NCI-H526 treated with DMSO at 0.1 percent for 48 hours (cell line): ENCODE measurements at regions not wholly inside any gene's neighbourhood (a gene's known extent, or its start where the extent isn't known, plus 50 kb on each side); places are given as distances from the start of the nearest gene placed in this dataset.
"Not testable (repeated sequence)": the region's sequence is repeated elsewhere in the genome, so short reads cannot be mapped to it uniquely, and the experiment has no call there.

Source experiments
- DNase-seq: peaks from one replicate; lab custom pipeline; 2025; lab: John Stamatoyannopoulos, UW

- no peak for DNase-seq
Observed at GRCh38 chr1:54474310-54475251, 68.4 kb upstream of the SSBP3 start.

DNA sequence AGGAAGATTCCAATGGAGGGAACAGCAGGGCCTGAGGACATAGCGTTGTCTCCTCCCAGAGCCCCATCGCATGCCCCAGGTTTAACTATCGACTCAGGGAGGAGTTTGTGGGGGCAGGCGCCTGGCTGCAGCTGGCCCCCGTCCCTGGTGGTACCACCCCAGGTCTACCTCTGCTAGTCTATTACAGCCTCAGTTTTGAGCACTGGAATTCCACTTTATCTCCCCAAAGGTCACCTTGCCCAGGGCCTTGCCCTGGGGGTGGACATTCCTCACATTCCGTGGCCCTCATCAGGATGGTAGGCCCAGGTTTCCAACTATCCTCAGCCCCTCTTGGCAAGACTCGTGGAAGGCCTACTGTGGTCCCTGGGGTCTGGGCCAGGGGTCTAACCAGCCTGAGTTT lies 65.4 kb upstream of the SSBP3 start:
- DNase-seq: no peak

DNA sequence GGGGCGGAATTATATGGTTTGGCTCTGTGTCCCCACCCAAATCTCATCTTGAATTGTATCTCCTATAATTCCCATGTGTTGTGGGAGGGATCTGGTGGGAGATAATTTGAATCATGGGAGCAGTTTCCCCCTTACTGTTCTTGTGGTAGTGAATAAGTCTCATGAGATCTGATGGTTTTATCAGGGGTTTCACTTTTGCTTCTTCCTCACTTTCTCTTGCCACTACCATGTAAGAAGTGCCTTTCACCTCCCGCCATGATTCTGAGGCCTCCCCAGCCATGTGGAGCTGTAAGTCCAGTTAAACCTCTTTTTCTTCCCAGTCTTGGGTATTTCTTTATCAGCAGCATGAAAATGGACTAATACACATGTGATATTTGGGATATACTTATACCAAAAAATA lies 63.2 kb upstream of the SSBP3 start:
- not testable (repeated sequence) for DNase-seq

GRCh38 chr1:54468288-54469084 lies 62.3 kb upstream of the SSBP3 start:
- DNase-seq: not testable (repeated sequence)

- DNase-seq: no peak
Observed at GRCh38 chr1:54465351-54465811, 59.2 kb upstream of the SSBP3 start.

- no peak for DNase-seq
Observed at GRCh38 chr1:54464477-54465146, 58.4 kb upstream of the SSBP3 start.

- DNase-seq: no peak
Observed at GRCh38 chr1:54464031-54464476, 57.9 kb upstream of the SSBP3 start.

DNA sequence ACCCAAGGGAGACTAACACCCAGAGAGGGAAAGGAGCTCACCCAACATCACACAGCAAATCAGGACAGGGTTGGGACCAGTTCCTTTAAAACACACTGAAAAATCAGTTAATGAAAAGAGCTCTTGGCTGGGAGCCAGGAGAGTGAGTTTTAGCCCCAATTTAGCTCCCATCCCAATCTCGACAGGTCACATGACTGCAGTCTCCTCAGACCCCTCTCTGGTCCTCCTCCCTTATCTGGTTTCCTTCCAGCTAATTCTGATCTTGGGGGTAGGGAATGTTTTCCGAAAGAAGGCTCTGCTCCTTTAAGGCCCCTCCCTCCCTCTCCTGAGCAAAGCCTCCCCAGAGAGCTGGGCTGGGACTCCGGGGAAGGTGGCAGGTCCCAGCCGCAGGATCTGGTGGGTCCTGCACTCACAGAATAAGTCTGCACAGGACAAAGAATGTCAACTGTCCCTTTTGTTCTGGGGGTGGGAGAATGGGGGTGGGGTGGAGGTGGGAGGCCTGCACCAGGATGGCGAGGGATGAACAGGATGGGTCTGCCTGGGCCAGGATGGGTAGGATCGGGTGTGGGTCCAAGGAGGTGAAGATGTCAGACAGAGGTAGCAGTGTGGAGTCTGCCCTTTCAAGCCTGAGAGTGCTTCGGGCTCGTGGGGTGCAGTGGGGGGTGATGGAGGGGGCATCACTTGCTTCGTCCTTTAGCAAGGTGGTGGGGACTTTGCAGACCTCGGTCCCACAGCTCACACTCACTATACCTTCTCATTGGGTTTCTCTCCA lies 57.3 kb upstream of the SSBP3 start:
- no peak for DNase-seq

GRCh38 chr1:54462597-54463258 lies 56.5 kb upstream of the SSBP3 start:
- no peak for DNase-seq

DNA sequence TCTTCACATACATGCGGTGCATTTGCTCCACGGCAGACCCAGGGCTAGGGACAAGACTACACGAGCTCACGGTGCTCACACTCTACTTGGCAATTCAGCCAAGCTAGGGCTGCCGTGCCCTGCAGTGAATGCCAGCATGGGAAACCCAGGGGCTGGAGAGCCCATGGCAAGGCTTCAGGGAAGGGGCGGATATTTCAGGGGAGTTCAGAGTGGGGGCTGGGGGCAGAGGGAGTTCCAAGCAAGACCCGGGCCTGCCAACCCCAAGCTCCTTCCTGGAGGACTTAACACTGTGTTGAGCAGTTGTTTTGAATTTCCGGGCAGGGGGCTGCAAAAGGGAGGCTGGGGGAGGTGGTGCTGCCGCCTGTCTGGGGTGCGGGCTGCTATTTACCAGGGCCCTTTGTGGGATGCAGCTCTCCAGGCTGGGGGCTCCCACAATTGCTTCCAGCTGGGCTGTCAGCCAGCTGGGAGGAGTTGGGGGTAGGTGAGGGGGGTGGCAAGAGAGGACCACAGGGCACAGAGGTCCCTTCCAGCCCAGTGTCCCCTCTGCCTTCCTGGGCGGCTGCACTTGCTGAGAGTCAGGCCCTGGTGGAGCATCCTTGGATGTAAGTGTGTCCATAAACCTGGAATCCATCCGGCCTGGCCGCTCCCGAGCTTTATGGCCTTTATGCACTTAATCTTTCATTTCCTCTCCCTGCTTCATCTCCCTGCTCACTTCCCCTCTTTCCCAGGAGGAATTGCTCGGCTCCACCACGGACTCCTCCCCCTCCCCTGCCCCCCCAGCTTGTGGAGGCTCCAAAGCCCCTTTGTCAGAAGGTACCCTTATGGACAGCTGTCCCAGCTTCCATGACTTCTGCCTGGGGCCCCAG lies 55.8 kb upstream of the SSBP3 start:
- DNase-seq: no peak

- DNase-seq: no peak
Observed at GRCh38 chr1:54460861-54461387, 54.7 kb upstream of the SSBP3 start.

GRCh38 chr1:54460351-54460750 lies 54.2 kb upstream of the SSBP3 start:
- no peak for DNase-seq

DNA sequence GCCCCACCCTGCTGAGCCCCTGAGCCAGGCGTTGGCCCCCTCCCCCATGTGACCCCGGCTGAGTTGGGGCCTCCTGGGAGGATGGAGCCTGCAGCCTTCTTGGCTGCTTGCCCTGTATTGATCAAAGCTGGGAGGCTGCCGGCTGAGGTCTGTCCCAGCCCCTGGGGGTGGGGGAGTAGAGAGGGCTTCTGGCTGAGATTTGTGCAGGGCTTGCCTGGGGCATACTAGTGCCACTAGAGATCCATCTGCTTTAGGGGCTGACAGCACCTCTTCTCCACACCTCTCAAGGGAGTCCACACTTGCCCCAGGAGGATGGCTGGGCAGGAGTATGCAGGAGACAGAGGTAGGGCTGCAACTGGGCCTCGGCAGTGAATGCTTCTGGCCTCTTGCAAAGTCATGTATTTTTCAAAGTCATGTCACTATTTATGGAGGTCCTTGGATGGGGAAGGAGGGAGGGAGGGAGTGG lies 53.6 kb upstream of the SSBP3 start:
- DNase-seq: no peak

- DNase-seq: no peak
Observed at GRCh38 chr1:54459140-54459539, 52.9 kb upstream of the SSBP3 start.

DNA sequence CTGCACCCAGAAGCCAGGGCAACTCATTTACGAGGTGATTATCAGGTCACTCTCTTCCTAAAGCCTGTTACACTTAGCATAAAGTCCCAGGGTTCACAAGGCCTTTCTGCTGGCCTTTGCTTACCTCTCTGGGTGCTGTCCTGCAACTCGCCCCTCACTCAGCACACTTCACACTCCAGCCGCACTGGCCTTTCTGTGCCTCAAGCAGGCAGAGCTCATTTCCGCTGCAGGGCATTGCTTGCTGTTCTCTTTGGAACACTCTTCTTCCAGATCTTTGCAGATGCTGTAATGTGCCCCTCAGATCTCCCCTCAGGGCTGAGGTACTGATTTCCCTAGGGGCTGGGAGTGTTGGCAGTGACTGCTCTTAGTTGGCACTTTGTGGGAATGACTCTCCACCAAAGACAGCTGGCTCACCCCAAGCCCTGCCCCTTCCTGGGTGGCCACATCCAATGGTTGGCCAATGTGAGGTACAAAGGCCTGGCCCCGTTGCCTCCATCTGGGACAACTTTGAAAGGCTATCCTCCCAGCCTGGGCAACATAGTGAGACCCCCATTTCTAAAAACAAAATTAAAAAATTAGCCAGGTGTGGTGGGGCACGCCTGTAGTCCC lies 50.8 kb upstream of the SSBP3 start:
- DNase-seq: no peak

- DNase-seq: no peak
Observed at GRCh38 chr1:54456361-54456760, 50.2 kb upstream of the SSBP3 start.
